ENCODE measurements at regions not wholly inside any gene's neighbourhood (a gene's known extent, or its start where the extent isn't known, plus 50 kb on each side); places are given as distances from the start of the nearest gene placed in this dataset.

- TF ChIP-seq CTCF (IDR thresholded peaks at IDR 0.05) (no peak), ZNF416 (CRISPR knock-in tag; IDR thresholded peaks at IDR 0.05) (no peak), ZNF671 (CRISPR knock-in tag; IDR thresholded peaks at IDR 0.05) (no peak), FOXK1 (CRISPR knock-in tag; IDR thresholded peaks at IDR 0.05) (no peak), ZNF423 (CRISPR knock-in tag; IDR thresholded peaks at IDR 0.05) (no peak), AFF4 (CRISPR knock-in tag; IDR thresholded peaks at IDR 0.05; ENCODE audit: borderline replicate concordance) (no peak), SP1 (CRISPR knock-in tag; conservative IDR thresholded peaks at IDR 0.05) (no peak), IRF2 (CRISPR knock-in tag; IDR thresholded peaks at IDR 0.05; ENCODE audit: borderline replicate concordance, low read depth) (no peak), ZNF532 (CRISPR knock-in tag; IDR thresholded peaks at IDR 0.05; ENCODE audit: borderline replicate concordance) (no peak), PRRX2 (CRISPR knock-in tag; IDR thresholded peaks at IDR 0.05) (no peak), ESRRA (CRISPR knock-in tag; IDR thresholded peaks at IDR 0.05; ENCODE audit: borderline replicate concordance) (no peak)
Observed at GRCh38 chr5:147156012-147156411, 78.8 kb upstream of the STK32A start (continued).

GRCh38 chr5:147160902-147161700 lies 73.7 kb upstream of the STK32A start:
- ChIA-PET POLR2A (no interaction called here), CTCF (interaction anchor here (1.8 kb wide), 1 partner anchor 28 kb away, joined by 7 read pairs; no protein-coding TSS in a partner anchor)
- ATAC-seq = no peak
- no peak for DNase-seq (ENCODE audit: low spot score)
- Mint-ChIP-seq H3K4me3 (no peak overlapping the region), H3K36me3 (peaks cover 2% of the 10 kb centered on the region), H3K27ac (no peak overlapping the region), H3K4me1 (peaks cover 3% of the 10 kb centered on the region; the same call in 1 of the 2 replicates), H3K27me3 (ENCODE audit: low read depth) (no peaks in the 10 kb centered on the region; the same call in none of the 2 replicates), H3K9me3 (peaks cover 9% of the 10 kb centered on the region)
- TF ChIP-seq CBFB (CRISPR knock-in tag; IDR thresholded peaks at IDR 0.05; ENCODE audit: low read depth) (no peak), JUN (CRISPR knock-in tag; IDR thresholded peaks at IDR 0.05) (no peak), JAZF1 (CRISPR knock-in tag; IDR thresholded peaks at IDR 0.05) (no peak), ZNF671 (CRISPR knock-in tag; IDR thresholded peaks at IDR 0.05) (no peak), EMX1 (CRISPR knock-in tag; IDR thresholded peaks at IDR 0.05) (no peak), ZBTB21 (CRISPR knock-in tag; IDR thresholded peaks at IDR 0.05; ENCODE audit: borderline replicate concordance) (no peak), ESRRA (CRISPR knock-in tag; IDR thresholded peaks at IDR 0.05; ENCODE audit: borderline replicate concordance) (no peak), SMAD3 (CRISPR knock-in tag; IDR thresholded peaks at IDR 0.05; ENCODE audit: borderline replicate concordance) (no peak), GRHL2 (CRISPR knock-in tag; IDR thresholded peaks at IDR 0.05; ENCODE audit: insufficient replicate concordance, severe bottlenecking) (no peak), ZNF121 (CRISPR knock-in tag; IDR thresholded peaks at IDR 0.05) (no peak)

Measured in WTC11 (cell line).